Body of pancreas (tissue), 4 donors: ENCODE measurements at regions not wholly inside any gene's neighbourhood (a gene's known extent, or its start where the extent isn't known, plus 50 kb on each side); places are given as distances from the start of the nearest gene placed in this dataset.

Source experiments
- ATAC-seq: fragments of 150-250 bp; one replicate; pipeline ENCODE4 v1.9.1; 2016
- DNase-seq, 4 donors: peaks; one replicate each; pipeline ENCODE4 v3.0.0-alpha.2; 2019
- H3K27ac ChIP-seq, 4 donors: fragments of 200-600 bp; sonication (generic); 1 replicate in 3 of 4; 2 replicates in 1 of 4; pipeline versions ENCODE4 v1.5.1 to v1.6.1; 2016 to 2019; ENCODE audit warnings: mild to moderate bottlenecking in 1 of 4, mixed read lengths in 1 of 4, moderate library complexity in 1 of 4
- H3K27me3 ChIP-seq, 2 donors: fragments of 200-600 bp; sonication (generic); one replicate each; pipeline ENCODE4 v1.6.0; 2016; ENCODE audit warnings: mild to moderate bottlenecking in 1 of 2
- H3K36me3 ChIP-seq, 2 donors: fragments of 200-600 bp; sonication (generic); replicated peaks in 1 of 2; 2 replicates each; pipeline ENCODE4 v1.5.1; 2016; ENCODE audit warnings: low read depth in 2 of 2; ENCODE audit not compliant: insufficient read depth in 1 of 2
- H3K4me1 ChIP-seq: fragments of 200-600 bp; sonication (generic); one replicate; pipeline ENCODE4 v1.6.0; 2016
- H3K4me3 ChIP-seq, 2 donors: fragments of 200-600 bp; sonication (generic); 1 replicate in 1 of 2; 2 replicates in 1 of 2; pipeline ENCODE4 v1.5.1; 2016 to 2019
- H3K9me3 ChIP-seq, 3 donors: fragments of 200-600 bp; sonication (generic); 1 replicate in 2 of 3; 2 replicates in 1 of 3; pipeline ENCODE4 v1.5.1; 2016
- POLR2A ChIP-seq, 3 donors: fragments of 450-650 bp; IDR thresholded peaks; one replicate each; pipeline ENCODE4 v1.6.1; 2016; ENCODE audit warnings: antibody characterized with exemption in 3 of 3, mild to moderate bottlenecking in 2 of 3
- WGBS, 2 donors: methylation state at CpG; one replicate each; pipeline ENCODE4 v1.1.5; 2017; 5-methylcytosine and 5-hydroxymethylcytosine counted together
- intact Hi-C: fragments of 100-400 bp; cut with DNase I; formaldehyde crosslinking; loops from one replicate; pipeline ENCODE4 v1.15.1; 2023
- TF ChIP-seq, protein P1 (sequence below), 7 experiments: fragments of 450-650 bp in 4 of 7; fragments of 200-600 bp in 3 of 7; sonication (generic) in 3 of 7; IDR thresholded peaks; one replicate each; pipeline ENCODE4 v1.5.1; 2016 to 2019; ENCODE audit warnings: antibody characterized with exemption in 7 of 7

DNA sequence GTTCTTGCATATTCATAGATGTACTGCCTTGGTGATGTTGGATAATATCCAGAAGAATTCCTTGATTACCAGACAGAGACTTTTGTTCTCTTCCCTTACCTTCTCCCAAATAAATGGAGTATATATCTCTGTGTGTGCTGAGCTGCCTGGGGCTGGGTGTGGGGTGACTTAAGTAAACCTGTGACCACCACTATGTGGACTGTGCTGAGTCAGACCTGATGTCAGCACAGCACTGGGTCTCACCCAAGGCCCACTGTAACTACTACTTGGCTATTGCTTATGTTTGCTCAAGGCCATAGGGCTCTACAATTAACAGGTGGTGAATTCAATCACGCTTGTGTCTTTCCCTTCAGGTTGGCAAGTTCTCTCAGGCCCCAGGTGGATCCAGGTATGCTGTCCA is 145.7 kb upstream of the MDGA2 start:
- H3K4me3 ChIP-seq = no peak overlapping the region
- H3K27me3 ChIP-seq = no peaks in the 10 kb centered on the region
- TF ChIP-seq, protein P1, sequence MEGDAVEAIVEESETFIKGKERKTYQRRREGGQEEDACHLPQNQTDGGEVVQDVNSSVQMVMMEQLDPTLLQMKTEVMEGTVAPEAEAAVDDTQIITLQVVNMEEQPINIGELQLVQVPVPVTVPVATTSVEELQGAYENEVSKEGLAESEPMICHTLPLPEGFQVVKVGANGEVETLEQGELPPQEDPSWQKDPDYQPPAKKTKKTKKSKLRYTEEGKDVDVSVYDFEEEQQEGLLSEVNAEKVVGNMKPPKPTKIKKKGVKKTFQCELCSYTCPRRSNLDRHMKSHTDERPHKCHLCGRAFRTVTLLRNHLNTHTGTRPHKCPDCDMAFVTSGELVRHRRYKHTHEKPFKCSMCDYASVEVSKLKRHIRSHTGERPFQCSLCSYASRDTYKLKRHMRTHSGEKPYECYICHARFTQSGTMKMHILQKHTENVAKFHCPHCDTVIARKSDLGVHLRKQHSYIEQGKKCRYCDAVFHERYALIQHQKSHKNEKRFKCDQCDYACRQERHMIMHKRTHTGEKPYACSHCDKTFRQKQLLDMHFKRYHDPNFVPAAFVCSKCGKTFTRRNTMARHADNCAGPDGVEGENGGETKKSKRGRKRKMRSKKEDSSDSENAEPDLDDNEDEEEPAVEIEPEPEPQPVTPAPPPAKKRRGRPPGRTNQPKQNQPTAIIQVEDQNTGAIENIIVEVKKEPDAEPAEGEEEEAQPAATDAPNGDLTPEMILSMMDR (IDR thresholded peaks at IDR 0.05) = no peak
- TF ChIP-seq POLR2A (IDR thresholded peaks at IDR 0.05) = no peak
- no peak overlapping the region for H3K27ac ChIP-seq
- no peaks in the 10 kb centered on the region for H3K9me3 ChIP-seq
- no peaks in the 10 kb centered on the region for H3K4me1 ChIP-seq
- intact Hi-C loops = no loop called here
- H3K36me3 ChIP-seq = no peaks in the 10 kb centered on the region
- no peak for DNase-seq
- WGBS, 2 donors = 0 to 42% methylated on average over 1 of the region's 1 CpG
- no peak for ATAC-seq

GRCh38 chr14:47790477-47790876 is 115.1 kb upstream of the MDGA2 start:
- Histone ChIP-seq H3K4me1 (no peaks in the 10 kb centered on the region), H3K4me3 (no peak overlapping the region), H3K36me3 (no peaks in the 10 kb centered on the region), H3K27ac (no peak overlapping the region), H3K27me3 (no peaks in the 10 kb centered on the region), H3K9me3 (no peaks in the 10 kb centered on the region)
- ATAC-seq (no peak), DNase-seq (no peak)
- intact Hi-C loops = no loop called here
- TF ChIP-seq, protein P1 (IDR thresholded peaks at IDR 0.05) = no peak
- TF ChIP-seq POLR2A (IDR thresholded peaks at IDR 0.05) = no peak
- 79 to 84% methylated on average over 6 of the region's 6 CpGs for WGBS, 2 donors

DNA sequence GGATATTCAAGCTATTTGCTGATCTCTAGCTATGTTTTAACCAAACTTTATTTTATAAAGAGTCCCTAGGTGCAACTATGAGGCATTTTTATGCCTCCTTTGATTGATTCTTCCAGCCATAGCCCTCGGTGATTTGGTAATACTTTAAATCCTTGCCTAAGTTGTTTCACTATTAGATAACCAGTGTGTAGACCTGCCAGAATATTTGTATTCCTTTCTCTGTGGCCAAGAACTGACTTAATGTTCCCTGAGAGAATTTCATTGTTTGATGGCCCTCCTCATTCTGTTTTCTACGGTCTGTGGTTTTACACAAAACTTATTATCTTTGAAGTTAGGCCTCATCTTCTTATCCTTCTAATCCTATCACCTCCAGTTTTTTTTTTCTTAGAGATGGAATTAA is 109.7 kb upstream of the MDGA2 start:
- TF ChIP-seq POLR2A (IDR thresholded peaks at IDR 0.05) = no peak
- TF ChIP-seq, protein P1 (IDR thresholded peaks at IDR 0.05) = no peak
- H3K4me3 ChIP-seq = no peak overlapping the region
- no peaks in the 10 kb centered on the region for H3K27me3 ChIP-seq
- DNase-seq = no peak
- H3K27ac ChIP-seq = no peak overlapping the region
- H3K4me1 ChIP-seq = no peaks in the 10 kb centered on the region
- 53 to 60% methylated on average over 2 of the region's 2 CpGs for WGBS, 2 donors
- H3K9me3 ChIP-seq = no peaks in the 10 kb centered on the region
- no peak for ATAC-seq
- intact Hi-C loops = no loop called here
- no peaks in the 10 kb centered on the region for H3K36me3 ChIP-seq

DNA sequence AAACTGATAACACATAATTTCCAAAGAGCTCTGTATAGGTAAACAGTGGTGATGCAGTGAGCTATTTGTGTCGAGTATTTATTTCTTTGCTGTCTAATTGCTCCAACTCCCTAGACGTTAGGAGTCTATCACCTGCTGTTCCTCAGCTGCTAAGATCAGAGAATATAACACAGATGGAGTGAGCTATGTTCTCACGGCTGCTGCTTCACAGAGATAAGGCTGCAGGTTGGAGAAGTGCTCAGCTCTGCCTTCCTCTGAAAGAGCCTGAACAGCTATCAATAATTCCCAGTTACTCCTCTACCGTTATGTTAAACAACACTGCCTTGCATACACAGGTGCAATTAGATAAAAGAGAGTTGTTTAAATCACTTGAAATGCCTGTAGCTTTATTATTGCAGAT is 103.2 kb upstream of the MDGA2 start:
- DNase-seq = no peak
- 4 to 8% methylated on average over 4 of the region's 4 CpGs for WGBS, 2 donors
- no peaks in the 10 kb centered on the region for H3K9me3 ChIP-seq
- no peaks in the 10 kb centered on the region for H3K36me3 ChIP-seq
- no peak for ATAC-seq
- TF ChIP-seq, protein P1 (IDR thresholded peaks at IDR 0.05) = no peak
- TF ChIP-seq POLR2A (IDR thresholded peaks at IDR 0.05) = no peak
- intact Hi-C loops = no loop called here
- no peaks in the 10 kb centered on the region for H3K27me3 ChIP-seq
- no peak overlapping the region for H3K27ac ChIP-seq
- H3K4me1 ChIP-seq = no peaks in the 10 kb centered on the region
- H3K4me3 ChIP-seq = no peak overlapping the region

DNA sequence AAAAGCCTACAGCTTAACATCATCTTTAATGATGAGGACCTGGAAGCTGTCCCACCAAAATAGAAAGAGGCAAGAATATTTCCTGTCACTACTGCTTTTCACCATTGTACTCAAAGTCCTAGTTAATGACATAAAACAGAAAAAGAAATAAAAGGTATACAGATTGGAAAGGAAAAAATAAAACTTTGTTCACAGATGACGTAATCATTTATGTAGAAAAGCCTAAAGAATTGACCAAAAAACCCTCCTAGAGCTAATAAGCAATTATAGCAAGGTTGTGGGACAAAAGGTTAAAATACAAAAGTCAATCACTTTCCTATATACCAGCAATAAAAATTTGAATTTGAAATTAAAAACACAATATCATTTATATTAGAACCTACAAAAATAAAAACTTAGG is 97.2 kb upstream of the MDGA2 start:
- H3K27ac ChIP-seq = no peak overlapping the region
- TF ChIP-seq, protein P1 (IDR thresholded peaks at IDR 0.05) = no peak
- no peak for TF ChIP-seq POLR2A (IDR thresholded peaks at IDR 0.05)
- no peaks in the 10 kb centered on the region for H3K9me3 ChIP-seq
- WGBS, 2 donors = 45 to 50% methylated on average over 1 of the region's 1 CpG
- H3K4me1 ChIP-seq = no peaks in the 10 kb centered on the region
- ATAC-seq (no peak), DNase-seq (no peak)
- no peaks in the 10 kb centered on the region for H3K27me3 ChIP-seq
- H3K4me3 ChIP-seq = no peak overlapping the region
- intact Hi-C loops = no loop called here
- H3K36me3 ChIP-seq = no peaks in the 10 kb centered on the region
